PC-9 (cell line): ENCODE measurements at regions not wholly inside any gene's neighbourhood (a gene's known extent, or its start where the extent isn't known, plus 50 kb on each side); places are given as distances from the start of the nearest gene placed in this dataset.

Source experiments
- BruUV-seq: library from RNA; stranded (reverse); fragments of 400-500 nt; replicated peaks from 2 replicates; lab custom pipeline; 2021; lab: Mats Ljungman, UMichigan
- CTCF ChIA-PET: fragments of 300-600 bp; sonication (Branson Sonifier 250); formaldehyde crosslinking; loops from one replicate; lab custom pipeline; 2022; ENCODE audit warnings: antibody characterized with exemption; lab: Charles Lee
- POLR2A ChIA-PET: fragments of 300-600 bp; sonication (Branson Sonifier 250); formaldehyde crosslinking; loops from one replicate; lab custom pipeline; 2022; ENCODE audit warnings: antibody characterized with exemption; ENCODE audit not compliant: unreplicated experiment; lab: Charles Lee
- DNase-seq, 2 experiments: peaks; one replicate each; pipeline versions ENCODE4 v3.0.0 to v3.0.0-alpha.2; 2015 to 2022; ENCODE audit warnings: mixed read lengths in 1 of 2
- H2AFZ ChIP-seq: fragments of 200-600 bp; sonication (generic); 2 replicates; pipeline ENCODE4 v1.8.1; 2017; ENCODE audit warnings: antibody characterized with exemption
- H3F3A ChIP-seq: fragments of 200-600 bp; sonication (generic); 2 replicates; pipeline ENCODE4 v1.8.1; 2017; ENCODE audit warnings: antibody characterized with exemption, mild to moderate bottlenecking, low read depth; ENCODE audit not compliant: insufficient read depth
- H3K27ac ChIP-seq: fragments of 200-600 bp; sonication (generic); 2 replicates; pipeline ENCODE4 v1.6.1; 2016; ENCODE audit warnings: mixed run types
- H3K27me3 ChIP-seq: fragments of 200-600 bp; sonication (generic); 2 replicates; pipeline ENCODE4 v1.6.1; 2016; ENCODE audit warnings: low read depth, mixed run types; ENCODE audit not compliant: insufficient read depth
- H3K36me3 ChIP-seq: fragments of 200-600 bp; sonication (generic); 2 replicates; pipeline ENCODE4 v1.6.1; 2016; ENCODE audit warnings: low read depth, mixed run types
- H3K4me1 ChIP-seq: fragments of 200-600 bp; sonication (generic); replicated peaks from 2 replicates; pipeline ENCODE4 v1.6.1; 2016; ENCODE audit warnings: mixed run types; ENCODE audit not compliant: insufficient read depth
- H3K4me2 ChIP-seq: fragments of 200-600 bp; sonication (generic); 2 replicates; pipeline ENCODE4 v1.6.1; 2017; ENCODE audit warnings: mixed run types
- H3K4me3 ChIP-seq: fragments of 200-600 bp; sonication (generic); 2 replicates; pipeline ENCODE4 v1.6.1; 2016; ENCODE audit warnings: mixed run types
- H3K79me2 ChIP-seq: fragments of 200-600 bp; sonication (generic); 2 replicates; pipeline ENCODE4 v1.6.1; 2017; ENCODE audit warnings: low read depth, mixed run types
- H3K9me2 ChIP-seq: fragments of 200-600 bp; sonication (generic); 2 replicates; pipeline ENCODE4 v1.8.1; 2017; ENCODE audit warnings: mild to moderate bottlenecking; ENCODE audit not compliant: insufficient read depth
- H3K9me3 ChIP-seq: fragments of 200-600 bp; sonication (generic); 2 replicates; pipeline ENCODE4 v1.8.1; 2016; ENCODE audit warnings: low read depth; ENCODE audit not compliant: insufficient read depth
- H4K20me1 ChIP-seq: fragments of 200-600 bp; sonication (generic); 2 replicates; pipeline ENCODE4 v1.8.1; 2017; ENCODE audit not compliant: insufficient read depth
- EZH2 ChIP-seq: fragments of 200-600 bp; sonication (generic); IDR thresholded peaks from 2 replicates; pipeline ENCODE4 v1.8.0; 2017; ENCODE audit warnings: antibody characterized with exemption, low read depth
- intact Hi-C: fragments of 100-400 bp; cut with micrococcal nuclease; formaldehyde crosslinking; loops from one replicate; pipeline ENCODE4 v1.10.0; 2022; ENCODE audit not compliant: unreplicated experiment
- TF ChIP-seq, protein P1 (sequence below): fragments of 200-600 bp; sonication (generic); conservative IDR thresholded peaks from 2 replicates; pipeline ENCODE4 v1.6.1; 2017; ENCODE audit warnings: mixed run types, antibody characterized with exemption, mild to moderate bottlenecking, moderate library complexity

DNA sequence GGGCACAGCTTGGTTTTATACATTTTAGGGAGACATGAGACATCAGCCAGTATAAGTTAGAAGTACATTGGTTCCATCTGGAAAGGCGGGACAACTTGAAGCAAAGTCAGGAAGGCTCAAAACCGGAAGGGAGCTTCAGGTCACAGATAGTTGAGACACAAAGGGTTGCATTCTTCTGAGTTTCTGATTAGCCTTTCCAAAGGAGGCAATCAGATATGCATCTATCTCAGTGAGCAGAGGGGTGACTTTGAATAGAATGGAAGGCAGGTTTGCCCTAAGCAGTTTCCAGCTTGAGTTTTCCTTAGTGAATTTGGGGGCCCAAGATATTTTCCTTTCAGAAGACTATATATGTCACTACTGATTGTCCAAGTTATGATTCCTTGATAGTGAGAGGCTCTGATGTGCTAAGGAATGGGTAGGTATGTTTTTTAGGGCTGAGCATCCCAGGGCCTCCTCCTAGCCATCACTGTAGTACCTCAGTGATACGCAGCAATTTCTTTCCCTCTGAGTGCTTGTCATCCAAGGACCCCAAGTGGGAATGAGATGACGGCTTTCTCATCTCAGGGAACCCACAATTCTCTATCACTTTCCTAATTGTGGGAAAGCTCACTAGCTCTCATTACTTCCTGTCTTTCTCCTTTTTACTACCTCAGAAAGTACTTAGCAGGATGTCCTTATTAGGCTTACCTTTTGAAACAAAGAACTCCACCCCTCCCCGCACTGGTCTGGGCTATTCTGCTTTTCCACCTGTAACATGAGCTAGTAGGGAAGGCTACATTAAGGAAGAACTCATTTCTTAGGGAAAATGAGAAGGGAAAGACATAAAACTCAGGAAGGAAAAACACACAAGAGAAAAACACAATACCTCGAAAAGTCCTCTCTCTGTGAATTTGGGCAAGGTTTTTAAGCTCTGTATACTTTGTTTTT is 632.7 kb downstream of the RAPGEF2 start:
- Histone ChIP-seq H3K9me3 (no peaks in the 10 kb centered on the region), H4K20me1 (no peaks in the 10 kb centered on the region), H3K27ac (no peak overlapping the region), H2AFZ (no peak overlapping the region), H3K79me2 (no peaks in the 10 kb centered on the region), H3K4me3 (no peak overlapping the region), H3K4me1 (no peaks in the 10 kb centered on the region), H3K9me2 (no peaks in the 10 kb centered on the region), H3K27me3 (no peaks in the 10 kb centered on the region), H3F3A (no peaks in the 10 kb centered on the region), H3K36me3 (no peaks in the 10 kb centered on the region), H3K4me2 (no peak overlapping the region)
- no peak for DNase-seq
- no peak for TF ChIP-seq EZH2
- TF ChIP-seq, protein P1, sequence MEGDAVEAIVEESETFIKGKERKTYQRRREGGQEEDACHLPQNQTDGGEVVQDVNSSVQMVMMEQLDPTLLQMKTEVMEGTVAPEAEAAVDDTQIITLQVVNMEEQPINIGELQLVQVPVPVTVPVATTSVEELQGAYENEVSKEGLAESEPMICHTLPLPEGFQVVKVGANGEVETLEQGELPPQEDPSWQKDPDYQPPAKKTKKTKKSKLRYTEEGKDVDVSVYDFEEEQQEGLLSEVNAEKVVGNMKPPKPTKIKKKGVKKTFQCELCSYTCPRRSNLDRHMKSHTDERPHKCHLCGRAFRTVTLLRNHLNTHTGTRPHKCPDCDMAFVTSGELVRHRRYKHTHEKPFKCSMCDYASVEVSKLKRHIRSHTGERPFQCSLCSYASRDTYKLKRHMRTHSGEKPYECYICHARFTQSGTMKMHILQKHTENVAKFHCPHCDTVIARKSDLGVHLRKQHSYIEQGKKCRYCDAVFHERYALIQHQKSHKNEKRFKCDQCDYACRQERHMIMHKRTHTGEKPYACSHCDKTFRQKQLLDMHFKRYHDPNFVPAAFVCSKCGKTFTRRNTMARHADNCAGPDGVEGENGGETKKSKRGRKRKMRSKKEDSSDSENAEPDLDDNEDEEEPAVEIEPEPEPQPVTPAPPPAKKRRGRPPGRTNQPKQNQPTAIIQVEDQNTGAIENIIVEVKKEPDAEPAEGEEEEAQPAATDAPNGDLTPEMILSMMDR = no peak
- intact Hi-C loops = no loop called here
- POLR2A ChIA-PET = no interaction called here
- BruUV-seq = no TSS peak
- CTCF ChIA-PET = no interaction called here

DNA sequence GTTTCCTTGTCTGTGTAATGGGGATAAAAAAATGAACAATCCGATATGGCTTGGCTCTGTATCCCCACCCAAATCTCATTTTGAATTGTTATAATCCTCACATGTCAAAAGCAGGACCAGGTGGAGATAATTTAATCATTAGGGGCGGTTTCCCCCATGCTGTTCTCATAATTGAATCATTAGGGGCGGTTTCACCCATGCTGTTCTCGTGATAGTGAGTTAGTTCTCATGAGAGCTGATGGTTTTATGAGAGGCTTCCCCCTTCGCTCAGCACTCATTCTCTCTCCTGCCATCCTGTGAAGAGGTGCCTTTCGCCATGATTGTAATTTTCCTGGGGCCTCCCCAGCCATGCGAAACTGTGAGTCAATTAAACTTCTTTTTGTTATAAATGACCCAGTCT is 633.5 kb downstream of the RAPGEF2 start:
- Histone ChIP-seq H3K9me3 (no peaks in the 10 kb centered on the region), H3K4me3 (no peak overlapping the region), H2AFZ (no peak overlapping the region), H3K9me2 (no peaks in the 10 kb centered on the region), H3K4me2 (no peak overlapping the region), H3K4me1 (no peaks in the 10 kb centered on the region), H3K36me3 (no peaks in the 10 kb centered on the region), H3K79me2 (no peaks in the 10 kb centered on the region), H4K20me1 (no peaks in the 10 kb centered on the region), H3K27me3 (no peaks in the 10 kb centered on the region), H3F3A (no peaks in the 10 kb centered on the region), H3K27ac (no peak overlapping the region)
- TF ChIP-seq, protein P1 = no peak
- no peak for TF ChIP-seq EZH2
- no TSS peak for BruUV-seq
- ChIA-PET CTCF (no interaction called here), POLR2A (no interaction called here)
- intact Hi-C loops = no loop called here
- no peak for DNase-seq

DNA sequence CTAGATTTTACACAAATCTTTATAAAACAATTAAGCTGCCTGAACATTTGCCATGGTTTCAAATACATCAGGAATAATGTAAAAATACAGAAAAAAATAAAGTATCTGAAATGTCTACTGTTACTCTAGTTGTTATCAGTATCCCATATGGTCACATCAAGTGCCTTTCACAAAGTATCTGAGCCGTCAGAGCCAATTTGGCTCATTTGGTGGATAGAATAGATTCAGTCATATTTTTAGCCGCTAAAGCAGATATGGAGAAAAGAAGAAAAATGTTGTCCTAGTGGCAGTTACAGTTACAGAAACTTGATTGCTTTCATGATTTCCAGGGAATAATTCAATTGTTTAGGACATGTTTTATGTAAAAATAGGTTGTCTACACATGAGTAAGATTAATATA is 641.1 kb downstream of the RAPGEF2 start:
- Histone ChIP-seq H3F3A (no peaks in the 10 kb centered on the region), H3K4me2 (no peak overlapping the region), H4K20me1 (no peaks in the 10 kb centered on the region), H3K36me3 (no peaks in the 10 kb centered on the region), H3K9me2 (no peaks in the 10 kb centered on the region), H3K27ac (no peak overlapping the region), H3K4me3 (no peak overlapping the region), H3K79me2 (no peaks in the 10 kb centered on the region), H3K27me3 (no peaks in the 10 kb centered on the region), H2AFZ (no peak overlapping the region), H3K9me3 (no peaks in the 10 kb centered on the region), H3K4me1 (no peaks in the 10 kb centered on the region)
- BruUV-seq = no TSS peak
- intact Hi-C loops = no loop called here
- DNase-seq = no peak
- ChIA-PET CTCF (no interaction called here), POLR2A (no interaction called here)
- TF ChIP-seq, protein P1 = no peak
